Activated T-cell treated with anti-CD3 and anti-CD28 coated beads, Interleukin-2, amount 50 U/mL, for 72 hours (primary cell): ENCODE measurements at regions not wholly inside any gene's neighbourhood (a gene's known extent, or its start where the extent isn't known, plus 50 kb on each side); places are given as distances from the start of the nearest gene placed in this dataset.

Experiments
- ATAC-seq, 2 donors: fragments of 150-1000 bp; cut with Tn5 transposase; replicated peaks in 1 of 2; 2 replicates each; pipeline ENCODE4 v1.10.0; 2021; ENCODE audit warnings: moderate library complexity in 2 of 2, mild to moderate bottlenecking in 1 of 2
- DNase-seq, 2 donors: peaks; one replicate each; pipeline ENCODE4 v3.0.0; 2021 to 2022; ENCODE audit warnings: mixed read lengths in 1 of 2
- H3K27ac Mint-ChIP-seq: one replicate; pipeline ENCODE4 v1.8.0; 2022; ENCODE audit warnings: mild to moderate bottlenecking, moderate library complexity, mixed read lengths
- H3K27me3 Mint-ChIP-seq: one replicate; pipeline ENCODE4 v1.8.0; 2022; ENCODE audit warnings: low read depth, mixed read lengths
- H3K36me3 Mint-ChIP-seq, 2 donors: one replicate each; pipeline ENCODE4 v1.8.0; 2022; ENCODE audit warnings: mixed read lengths in 2 of 2, mild to moderate bottlenecking in 1 of 2; ENCODE audit not compliant: insufficient read depth in 2 of 2
- H3K4me1 Mint-ChIP-seq: one replicate; pipeline ENCODE4 v1.8.0; 2022; ENCODE audit warnings: low read depth, mixed read lengths
- H3K4me3 Mint-ChIP-seq, 2 donors: one replicate each; pipeline ENCODE4 v1.8.0; 2022; ENCODE audit warnings: mild to moderate bottlenecking in 2 of 2, mixed read lengths in 2 of 2, moderate library complexity in 2 of 2
- H3K9me3 Mint-ChIP-seq, 2 donors: one replicate each; pipeline ENCODE4 v1.8.0; 2022; ENCODE audit warnings: mixed read lengths in 2 of 2

GRCh38 chr4:155094201-155094820, 114.1 kb upstream of the NPY2R start:
- ATAC-seq (no peak), DNase-seq (no peak)
- no peaks in the 10 kb centered on the region for H3K9me3 Mint-ChIP-seq
- H3K4me1 Mint-ChIP-seq = no peaks in the 10 kb centered on the region
- no peak overlapping the region for H3K4me3 Mint-ChIP-seq
- H3K27me3 Mint-ChIP-seq = no peaks in the 10 kb centered on the region
- no peak overlapping the region for H3K27ac Mint-ChIP-seq
- H3K36me3 Mint-ChIP-seq = no peaks in the 10 kb centered on the region

GRCh38 chr4:155099231-155099630, 109.2 kb upstream of the NPY2R start:
- H3K36me3 Mint-ChIP-seq = no peaks in the 10 kb centered on the region
- no peaks in the 10 kb centered on the region for H3K27me3 Mint-ChIP-seq
- DNase-seq (no peak), ATAC-seq (no peak)
- no peaks in the 10 kb centered on the region for H3K9me3 Mint-ChIP-seq
- no peaks in the 10 kb centered on the region for H3K4me1 Mint-ChIP-seq
- H3K4me3 Mint-ChIP-seq = no peak overlapping the region
- H3K27ac Mint-ChIP-seq = no peak overlapping the region

GRCh38 chr4:155106629-155107028, 101.8 kb upstream of the NPY2R start:
- H3K36me3 Mint-ChIP-seq = no peaks in the 10 kb centered on the region
- H3K4me1 Mint-ChIP-seq = no peaks in the 10 kb centered on the region
- ATAC-seq (no peak), DNase-seq (no peak)
- H3K27me3 Mint-ChIP-seq = peaks cover 6% of the 10 kb centered on the region
- peaks cover 0 to 8% of the 10 kb centered on the region in 2 donors for H3K9me3 Mint-ChIP-seq
- H3K27ac Mint-ChIP-seq = no peak overlapping the region
- no peak overlapping the region for H3K4me3 Mint-ChIP-seq

DNA sequence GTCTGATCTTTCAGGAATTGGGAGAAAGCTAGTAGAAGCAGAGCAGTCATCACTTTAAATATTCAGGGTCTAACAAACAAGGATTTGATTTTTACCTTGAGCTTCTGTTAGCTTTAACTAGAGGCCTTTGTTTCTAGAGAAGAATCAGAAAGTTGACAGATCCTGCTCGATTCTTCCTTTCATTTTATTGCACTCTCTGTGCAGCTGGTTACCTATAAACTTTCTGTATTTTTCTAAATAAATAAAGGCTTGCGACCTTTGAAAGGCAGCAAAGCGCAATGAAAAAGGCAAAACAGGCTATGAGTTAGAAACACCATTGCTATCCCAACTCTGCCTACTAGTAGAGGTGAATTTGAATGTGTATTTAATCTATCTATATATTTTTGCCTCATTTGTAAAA, 101.4 kb upstream of the NPY2R start:
- DNase-seq (no peak), ATAC-seq (no peak)
- Mint-ChIP-seq H3K4me3 (no peak overlapping the region), H3K9me3 (peaks cover 0 to 8% of the 10 kb centered on the region in 2 donors), H3K27me3 (peaks cover 6% of the 10 kb centered on the region), H3K27ac (no peak overlapping the region), H3K4me1 (no peaks in the 10 kb centered on the region), H3K36me3 (no peaks in the 10 kb centered on the region)

DNA sequence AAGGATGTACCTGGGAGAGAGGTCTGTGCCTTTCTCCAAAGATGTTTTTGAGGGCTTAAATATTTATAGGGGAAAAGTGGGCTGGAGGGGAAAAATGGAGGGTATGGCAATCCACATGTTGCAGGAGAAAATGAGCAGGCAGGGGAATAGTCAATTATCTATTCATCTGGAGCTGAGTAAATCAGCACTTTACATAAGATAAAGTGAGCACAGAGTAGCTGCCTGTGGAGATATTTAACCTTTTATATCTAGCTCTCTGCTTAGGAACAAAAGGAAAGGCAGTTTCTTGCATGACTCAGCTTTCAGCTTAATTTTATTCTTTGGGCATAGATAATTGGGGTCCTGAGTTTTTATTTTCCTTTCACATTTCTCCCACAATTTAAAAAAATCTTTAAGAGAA, 93.6 kb upstream of the NPY2R start:
- no peak overlapping the region for H3K27ac Mint-ChIP-seq
- H3K4me3 Mint-ChIP-seq = no peak overlapping the region
- no peaks in the 10 kb centered on the region for H3K36me3 Mint-ChIP-seq
- no peaks in the 10 kb centered on the region for H3K4me1 Mint-ChIP-seq
- ATAC-seq (no peak), DNase-seq (no peak)
- H3K27me3 Mint-ChIP-seq = no peaks in the 10 kb centered on the region
- H3K9me3 Mint-ChIP-seq = peaks cover 2 to 9% of the 10 kb centered on the region in 2 donors

DNA sequence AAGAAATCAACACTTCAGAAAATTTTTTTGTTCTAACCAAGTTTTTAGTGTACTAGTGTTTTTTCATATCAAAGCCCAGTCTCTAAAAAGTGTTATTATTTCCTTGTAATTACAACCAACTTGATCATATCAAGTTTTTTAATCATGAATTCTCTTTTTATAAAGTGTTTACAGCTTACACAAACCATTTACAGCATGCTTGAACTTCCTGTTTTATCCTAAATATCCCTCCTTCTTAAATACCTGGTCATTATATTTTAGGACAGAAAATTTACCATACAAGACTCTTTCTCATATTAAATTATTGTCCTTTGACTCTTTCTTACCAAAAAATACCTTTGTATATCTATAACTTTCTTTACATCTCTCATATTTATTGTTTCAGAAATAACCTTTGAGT, 89.4 kb upstream of the NPY2R start:
- H3K4me3 Mint-ChIP-seq = no peak overlapping the region
- H3K27ac Mint-ChIP-seq = no peak overlapping the region
- no peaks in the 10 kb centered on the region for H3K4me1 Mint-ChIP-seq
- no peaks in the 10 kb centered on the region for H3K36me3 Mint-ChIP-seq
- no peaks in the 10 kb centered on the region for H3K27me3 Mint-ChIP-seq
- DNase-seq = no peak
- H3K9me3 Mint-ChIP-seq = peaks cover 0 to 3% of the 10 kb centered on the region in 2 donors
- no peak for ATAC-seq

DNA sequence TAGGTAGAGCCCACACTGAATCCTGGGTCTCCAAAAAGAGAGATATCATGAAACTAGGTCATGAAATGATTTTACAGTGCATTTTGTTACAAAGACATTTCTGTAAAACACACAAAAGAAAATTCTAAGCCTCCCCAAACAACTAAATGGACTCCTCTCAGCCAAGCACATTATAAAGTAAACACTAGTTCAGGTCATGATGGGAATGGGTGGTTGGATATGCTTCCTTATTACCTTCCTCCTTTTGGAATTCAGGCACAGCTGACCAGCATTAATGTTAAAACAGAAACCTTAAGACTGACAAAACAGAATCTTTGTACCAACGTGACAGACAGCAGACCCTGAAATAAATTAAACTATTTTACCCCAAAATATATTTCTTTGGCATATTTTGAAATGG, 87.9 kb upstream of the NPY2R start:
- DNase-seq = no peak
- Mint-ChIP-seq H3K4me3 (no peak overlapping the region), H3K27ac (no peak overlapping the region), H3K9me3 (peaks cover 0 to 3% of the 10 kb centered on the region in 2 donors), H3K27me3 (no peaks in the 10 kb centered on the region), H3K36me3 (no peaks in the 10 kb centered on the region), H3K4me1 (no peaks in the 10 kb centered on the region)
- no peak for ATAC-seq

DNA sequence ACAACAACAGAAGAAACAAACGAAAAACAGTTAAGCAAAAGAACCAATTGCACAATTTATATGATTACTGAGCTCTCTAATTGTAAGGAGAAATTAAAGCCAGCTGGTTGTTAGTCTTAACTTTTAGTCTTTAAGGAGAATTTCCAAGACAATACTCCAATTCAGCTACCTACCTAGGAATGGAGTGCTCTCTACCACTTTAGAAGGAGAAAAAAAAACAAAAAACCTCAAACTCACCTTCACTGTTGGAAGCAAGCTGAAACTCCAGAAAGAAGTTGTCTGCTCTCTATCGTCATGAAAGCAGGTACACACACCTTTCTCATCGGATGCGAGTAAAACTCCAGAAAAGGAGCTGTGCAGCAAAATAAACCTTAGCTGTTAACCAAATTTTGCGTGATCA, 86.1 kb upstream of the NPY2R start:
- no peak overlapping the region for H3K27ac Mint-ChIP-seq
- no peaks in the 10 kb centered on the region for H3K27me3 Mint-ChIP-seq
- DNase-seq = no peak
- H3K4me3 Mint-ChIP-seq = no peak overlapping the region
- no peaks in the 10 kb centered on the region for H3K36me3 Mint-ChIP-seq
- peaks cover 0 to 3% of the 10 kb centered on the region in 2 donors for H3K9me3 Mint-ChIP-seq
- no peak for ATAC-seq
- H3K4me1 Mint-ChIP-seq = no peaks in the 10 kb centered on the region

GRCh38 chr4:155134136-155134535, 74.3 kb upstream of the NPY2R start:
- DNase-seq (no peak), ATAC-seq (no peak)
- no peaks in the 10 kb centered on the region for H3K4me1 Mint-ChIP-seq
- H3K9me3 Mint-ChIP-seq = peaks cover 0 to 4% of the 10 kb centered on the region in 2 donors
- no peaks in the 10 kb centered on the region for H3K27me3 Mint-ChIP-seq
- H3K27ac Mint-ChIP-seq = no peak overlapping the region
- no peaks in the 10 kb centered on the region for H3K36me3 Mint-ChIP-seq
- H3K4me3 Mint-ChIP-seq = no peak overlapping the region

DNA sequence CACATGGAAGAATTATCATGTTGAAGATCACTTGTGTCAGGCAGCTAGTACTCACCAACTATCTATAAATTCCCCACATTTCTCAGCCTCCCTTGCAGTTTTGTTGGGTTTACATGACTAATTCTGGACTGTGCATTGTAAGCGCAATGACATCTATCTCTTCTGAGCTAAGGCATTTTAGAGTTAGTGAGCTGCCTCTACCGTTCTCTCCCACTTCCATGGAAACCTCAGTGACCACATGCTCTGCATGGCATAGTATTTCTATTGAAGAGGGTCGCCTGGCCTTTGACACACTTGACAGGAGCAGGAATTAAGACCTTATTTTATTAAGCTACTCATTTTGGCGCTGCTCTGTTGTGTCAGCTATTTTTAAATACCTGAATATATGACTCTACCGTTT, 67.5 kb upstream of the NPY2R start:
- Mint-ChIP-seq H3K4me3 (no peak overlapping the region), H3K4me1 (no peaks in the 10 kb centered on the region), H3K27me3 (no peaks in the 10 kb centered on the region), H3K9me3 (peaks cover 0 to 3% of the 10 kb centered on the region in 2 donors), H3K27ac (no peak overlapping the region), H3K36me3 (no peaks in the 10 kb centered on the region)
- DNase-seq (no peak), ATAC-seq (no peak)

DNA sequence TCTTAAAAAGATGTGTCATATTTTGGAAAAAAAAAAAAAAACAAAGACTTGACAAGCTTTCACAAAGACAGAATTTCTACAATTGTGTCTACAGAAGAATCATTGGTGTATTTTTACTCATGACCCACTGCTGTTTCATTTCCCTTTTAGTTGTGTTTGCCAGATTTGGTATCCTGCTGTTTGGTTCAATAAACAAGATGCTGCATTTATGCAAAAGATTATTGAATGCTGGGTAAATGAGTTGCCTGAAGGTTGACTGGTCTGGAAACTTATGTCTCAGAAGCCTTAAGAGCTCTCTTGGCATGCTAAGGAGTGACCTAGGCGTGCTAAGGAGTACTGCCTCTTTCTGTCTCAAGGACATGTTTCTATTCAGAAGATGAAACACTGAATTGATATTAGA, 64.9 kb upstream of the NPY2R start:
- no peak overlapping the region for H3K27ac Mint-ChIP-seq
- no peak for ATAC-seq
- no peaks in the 10 kb centered on the region for H3K4me1 Mint-ChIP-seq
- no peak overlapping the region for H3K4me3 Mint-ChIP-seq
- H3K36me3 Mint-ChIP-seq = no peaks in the 10 kb centered on the region
- H3K27me3 Mint-ChIP-seq = no peaks in the 10 kb centered on the region
- peaks cover 0 to 3% of the 10 kb centered on the region in 2 donors for H3K9me3 Mint-ChIP-seq
- no peak for DNase-seq
